ELF-1 (cell line): ENCODE measurements at regions not wholly inside any gene's neighbourhood (a gene's known extent, or its start where the extent isn't known, plus 50 kb on each side); places are given as distances from the start of the nearest gene placed in this dataset.

Experiments
- DNase-seq: peaks from one replicate; pipeline ENCODE4 v3.0.0-alpha.2; 2016; ENCODE audit warnings: low read depth, low spot score

DNA sequence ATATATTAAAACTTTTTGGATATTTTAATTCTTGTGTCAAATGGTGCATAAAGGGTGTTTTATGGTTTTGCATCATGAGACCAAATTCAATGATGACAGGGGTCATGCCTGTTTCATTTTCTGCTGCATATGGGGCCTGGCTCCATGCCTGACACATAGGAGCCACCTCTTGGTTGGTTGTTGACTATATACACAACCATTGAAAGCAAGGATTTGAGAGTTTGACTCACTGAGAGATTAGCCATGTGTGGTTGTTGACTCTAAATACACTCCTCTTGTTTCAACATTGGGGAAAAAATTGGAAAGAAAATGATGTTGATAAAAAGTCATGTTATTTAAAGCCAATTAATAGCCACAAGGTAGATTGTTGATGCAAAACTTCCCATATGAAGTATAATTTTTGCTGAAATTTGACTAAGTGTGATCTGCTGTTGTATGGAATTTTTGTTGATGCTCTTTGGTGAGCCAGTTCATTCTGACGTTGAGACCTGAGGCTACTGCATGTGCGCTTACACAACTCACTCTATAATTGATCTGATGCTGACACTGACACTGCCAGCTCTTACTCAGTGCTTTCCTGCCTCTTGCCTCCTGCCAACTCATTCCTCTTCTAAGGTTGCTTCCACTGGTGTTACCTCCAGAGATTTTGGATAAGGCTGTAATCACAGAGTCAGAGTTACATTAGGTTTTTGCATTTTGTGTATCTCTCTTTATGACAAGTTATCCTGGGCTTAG lies 446.2 kb upstream of the SLC14A2 start:
- no peak for DNase-seq

DNA sequence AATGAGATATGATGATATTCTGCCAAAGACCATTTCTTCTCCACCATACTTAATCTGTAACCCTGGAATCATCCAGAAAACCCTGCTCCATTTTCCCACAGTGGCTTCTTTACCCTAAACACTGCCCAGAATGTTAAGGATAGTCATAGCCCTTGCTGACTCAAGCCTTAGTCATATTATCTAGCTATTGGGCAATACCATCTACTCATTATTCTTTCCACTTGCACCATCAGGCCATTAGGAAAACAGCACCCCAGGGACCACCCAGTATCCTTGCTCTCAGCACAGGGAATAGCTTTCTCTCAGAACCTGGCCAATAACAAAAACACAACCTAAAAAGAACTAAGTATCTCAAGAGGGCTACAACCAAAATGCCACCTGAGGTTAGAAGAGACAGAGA lies 445.7 kb upstream of the SLC14A2 start:
- no peak for DNase-seq

DNA sequence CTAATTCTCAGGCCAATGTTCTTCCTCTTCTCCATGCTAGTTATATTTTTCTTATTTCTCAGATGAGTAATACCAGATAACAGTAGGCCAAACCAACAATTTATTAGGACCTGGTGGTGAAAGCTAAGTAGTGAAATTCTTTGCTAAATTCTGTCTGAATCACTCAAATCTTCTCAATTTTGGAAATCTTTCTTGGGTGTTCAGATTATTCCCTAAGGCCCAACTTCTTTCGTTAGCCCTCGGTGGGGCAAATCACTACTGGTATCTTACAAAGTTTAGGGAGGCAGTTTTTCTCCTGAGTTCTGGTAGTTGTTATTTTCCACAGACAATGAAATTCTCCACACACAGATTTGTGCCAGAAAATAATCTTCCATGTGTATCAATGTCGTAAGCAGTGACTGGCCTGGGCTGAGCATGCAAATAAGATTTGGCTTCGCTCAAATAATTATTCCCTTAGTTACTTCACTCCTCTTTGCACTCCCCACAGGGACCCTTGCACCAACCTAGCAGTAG lies 443.5 kb upstream of the SLC14A2 start:
- DNase-seq: no peak

DNA sequence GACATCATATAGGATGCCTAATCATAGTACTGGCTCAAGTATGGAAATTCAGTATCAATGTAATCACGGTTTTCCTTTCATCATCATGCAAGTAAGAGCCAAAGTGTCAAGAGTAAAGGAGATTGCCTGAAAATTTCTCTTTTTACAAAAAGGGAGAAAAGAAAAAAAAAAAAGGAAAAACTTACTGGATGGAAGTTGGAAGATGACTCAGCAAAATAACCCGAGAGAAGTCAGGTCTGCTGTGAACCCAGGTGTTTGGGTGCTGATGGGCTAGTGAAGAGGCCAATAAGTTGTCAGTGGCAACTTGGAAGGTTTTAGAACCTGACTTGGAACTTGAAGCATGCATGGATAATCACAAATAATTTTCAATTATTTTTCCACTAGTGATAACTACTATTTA lies 441.9 kb upstream of the SLC14A2 start:
- DNase-seq: no peak

DNA sequence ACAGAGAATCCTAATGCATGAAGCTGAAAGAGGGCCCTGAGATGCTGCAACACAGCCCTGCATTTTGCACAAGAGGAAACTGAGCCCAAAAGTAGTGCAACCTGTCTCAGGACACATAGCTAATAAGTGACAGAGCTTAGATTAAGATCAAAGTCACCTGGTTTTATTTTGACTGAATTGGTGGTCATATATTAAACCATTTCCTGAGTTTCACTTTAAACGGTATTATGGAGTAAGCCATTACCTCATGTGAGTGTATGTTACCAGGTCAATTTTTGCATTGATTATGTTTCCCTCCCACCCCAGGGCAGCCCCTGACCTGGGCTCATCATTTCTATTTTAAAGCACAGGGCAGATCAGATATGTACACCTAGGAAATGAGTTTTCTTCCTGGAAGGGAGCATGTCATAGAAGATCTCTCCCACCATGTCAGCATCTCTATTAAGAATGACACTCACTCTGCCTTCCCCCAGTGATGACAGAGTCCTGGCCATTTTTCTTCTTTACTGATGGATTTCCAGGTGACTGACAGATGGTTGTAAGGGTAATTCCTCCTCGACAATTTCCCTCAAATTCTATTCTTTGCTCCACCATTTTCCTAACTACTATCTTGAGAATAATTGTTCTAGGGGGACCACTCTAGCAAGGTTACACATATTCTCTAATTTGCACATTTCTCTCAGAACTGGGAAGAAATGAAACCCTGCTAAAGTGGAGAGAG lies 441.3 kb upstream of the SLC14A2 start:
- DNase-seq: no peak

DNA sequence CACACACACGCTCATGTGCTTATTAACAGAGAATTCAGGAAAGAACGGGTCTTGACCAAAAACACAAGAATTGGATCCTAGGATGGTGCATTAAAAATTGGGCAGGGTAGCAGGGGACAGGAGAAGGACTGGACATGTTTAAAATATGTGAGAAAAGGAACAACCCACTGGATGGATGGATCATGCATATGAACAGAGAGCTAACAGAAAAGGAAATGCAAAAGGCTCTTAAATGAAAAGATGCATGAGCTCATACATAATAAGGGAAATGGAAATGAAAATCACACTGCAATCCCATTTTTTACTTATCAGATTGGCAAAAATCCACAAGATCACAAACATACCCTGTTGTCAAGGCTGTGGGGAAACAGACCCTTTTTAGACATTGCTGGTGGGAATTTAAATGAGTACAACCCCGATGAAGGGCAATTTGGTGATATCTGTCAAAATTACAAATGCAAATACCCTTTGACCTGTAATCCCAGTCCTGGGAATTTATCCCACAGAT lies 440.6 kb upstream of the SLC14A2 start:
- DNase-seq: no peak

DNA sequence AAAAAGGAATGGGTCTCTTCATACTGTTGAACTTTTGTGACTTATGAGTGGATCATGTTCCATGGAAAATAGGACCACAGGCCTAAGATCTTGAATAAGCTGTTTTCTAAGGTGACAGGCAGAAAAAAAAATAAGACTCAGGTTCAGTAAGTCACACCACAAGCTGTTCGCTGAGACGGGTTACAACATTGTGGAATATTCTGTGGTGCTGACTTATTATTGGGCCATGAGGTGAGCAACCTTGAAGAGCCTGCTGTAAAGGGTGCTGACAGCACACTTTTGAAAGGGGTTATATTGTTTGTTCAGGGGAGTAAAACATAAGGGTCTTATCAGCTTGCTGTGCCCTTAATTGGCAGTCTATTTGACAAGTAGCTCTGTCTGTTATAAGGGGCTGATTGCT lies 439.8 kb upstream of the SLC14A2 start:
- no peak for DNase-seq

DNA sequence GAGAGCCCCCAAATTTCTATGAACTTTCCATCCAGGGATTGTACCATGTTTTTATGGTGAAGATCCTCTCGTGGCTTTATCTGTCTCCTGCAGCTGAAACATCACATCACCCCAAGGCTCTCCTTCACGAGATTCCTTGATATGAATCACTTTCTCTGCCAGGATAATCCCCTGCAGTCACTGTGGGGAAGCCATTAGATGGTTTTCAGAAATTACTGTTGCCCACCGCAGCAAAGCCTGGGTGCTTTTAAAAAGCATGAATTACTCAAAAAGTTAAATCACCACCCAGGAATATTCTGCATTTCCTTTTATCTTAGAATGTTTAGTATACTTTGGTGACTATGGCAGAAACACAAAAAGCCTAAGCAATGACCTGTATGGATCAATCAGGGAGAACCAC lies 428.4 kb upstream of the SLC14A2 start:
- DNase-seq: no peak

DNA sequence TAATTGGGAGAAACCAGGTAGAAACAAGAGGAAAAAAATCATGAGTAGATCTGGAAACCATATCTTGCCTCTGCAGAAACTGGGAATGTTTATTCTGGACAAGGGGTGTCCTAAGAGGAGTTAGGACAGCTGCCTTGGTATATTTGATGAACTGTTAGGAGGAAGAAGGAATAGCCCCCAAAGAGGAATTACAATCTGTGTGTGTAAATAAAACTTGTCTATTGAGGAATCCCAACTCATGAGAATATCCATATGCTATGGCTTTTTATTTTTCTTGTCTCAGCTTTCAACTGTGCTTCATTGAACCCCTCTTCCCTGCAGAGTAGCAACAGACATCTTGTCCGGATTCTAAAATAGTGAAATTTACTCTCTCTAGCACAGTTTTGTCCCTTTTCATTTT lies 423.5 kb upstream of the SLC14A2 start:
- no peak for DNase-seq

DNA sequence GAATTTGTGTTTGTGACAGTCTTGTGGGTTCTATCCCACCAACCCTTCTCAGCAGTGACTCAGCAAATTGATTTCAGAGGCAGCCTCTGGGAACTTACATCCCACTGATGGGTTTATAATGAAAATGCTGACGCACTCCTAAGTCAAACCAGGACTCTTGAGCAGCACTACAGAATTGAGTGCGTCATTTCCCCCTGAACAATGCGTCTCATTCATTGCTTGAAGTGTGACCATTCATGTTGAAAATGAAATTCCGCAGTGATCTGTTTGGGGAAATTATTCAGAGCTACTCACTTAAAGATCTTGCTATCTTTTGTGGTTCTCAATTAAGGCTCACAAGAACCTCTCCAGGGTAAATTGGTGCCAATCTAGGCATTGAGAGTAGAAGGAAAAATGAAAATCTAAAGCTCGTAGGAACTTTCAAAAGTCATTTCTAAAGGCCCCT lies 417.7 kb upstream of the SLC14A2 start:
- DNase-seq: no peak

DNA sequence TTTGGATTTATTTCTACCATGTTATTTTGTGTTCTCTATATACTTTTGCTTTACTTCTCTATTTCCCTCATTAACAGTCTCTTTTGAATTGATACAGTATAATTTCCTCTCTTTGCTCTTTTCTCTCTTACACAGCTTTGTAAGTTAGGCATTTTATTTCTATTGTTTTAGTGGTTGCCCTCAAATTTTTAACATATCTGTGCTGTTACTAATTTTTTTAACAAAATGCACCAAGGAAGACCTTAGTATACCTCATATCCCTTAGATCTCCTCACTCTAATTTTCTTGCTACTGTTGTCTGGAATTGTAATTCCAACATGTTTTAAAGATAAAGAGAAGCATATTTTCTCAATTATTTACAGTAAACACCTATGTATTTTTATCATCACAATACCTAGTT lies 416.8 kb upstream of the SLC14A2 start:
- no peak for DNase-seq

DNA sequence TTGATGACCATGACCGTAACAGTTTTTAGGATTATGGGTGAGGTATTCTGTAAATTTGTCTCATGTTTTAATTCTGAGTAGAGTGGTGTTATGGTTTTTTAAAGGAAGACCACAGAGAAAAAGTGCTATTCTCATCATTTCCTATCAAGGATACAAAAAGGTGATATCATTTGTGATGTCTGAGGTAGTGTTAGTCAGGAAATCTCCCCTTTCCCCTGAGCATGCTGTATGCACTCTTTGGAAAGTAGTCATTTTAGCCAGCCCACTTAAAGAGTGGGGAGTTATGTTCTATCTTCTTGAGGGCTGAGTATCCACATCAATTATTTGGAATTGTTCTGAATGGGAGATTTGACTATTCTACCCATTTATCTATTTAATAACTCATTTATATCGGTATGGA lies 414.2 kb upstream of the SLC14A2 start:
- no peak for DNase-seq

DNA sequence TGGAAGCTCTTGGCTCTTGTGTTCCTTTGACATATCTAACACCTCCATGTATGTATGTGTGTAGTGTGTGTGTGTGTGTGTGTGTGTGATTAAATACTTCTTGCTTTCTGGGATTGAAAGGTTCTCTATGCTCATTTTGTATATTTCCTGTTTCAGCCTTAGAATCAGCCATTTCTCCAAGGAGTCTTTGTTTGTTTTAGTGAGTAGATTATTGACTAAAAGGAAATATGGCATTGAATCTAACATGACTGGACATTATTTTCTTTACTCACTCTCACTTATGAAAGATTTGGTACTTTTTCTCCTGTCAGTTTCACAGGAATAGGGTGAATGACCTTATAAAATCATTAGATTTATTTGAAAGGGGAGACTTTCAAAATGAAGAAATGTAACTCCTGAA lies 413.8 kb upstream of the SLC14A2 start:
- no peak for DNase-seq

DNA sequence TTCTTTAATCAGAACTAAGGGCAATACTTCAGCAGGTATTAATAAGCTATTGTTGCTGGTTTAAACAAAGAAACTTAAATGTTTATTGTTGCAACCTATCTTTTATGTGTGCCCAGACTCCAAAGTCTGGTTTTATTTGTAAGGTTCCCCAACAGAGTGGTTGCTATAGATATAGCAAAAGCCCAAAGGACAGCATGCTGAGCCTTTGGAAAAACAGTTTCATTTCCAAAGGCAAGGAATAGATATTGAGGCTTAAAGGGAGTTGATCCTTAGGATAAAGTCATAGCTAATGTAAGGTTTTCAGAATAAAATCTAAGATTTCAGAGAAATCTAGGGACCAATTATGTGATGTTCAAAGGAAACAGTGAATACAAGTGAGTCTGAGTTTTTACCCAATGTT lies 413.2 kb upstream of the SLC14A2 start:
- DNase-seq: no peak

DNA sequence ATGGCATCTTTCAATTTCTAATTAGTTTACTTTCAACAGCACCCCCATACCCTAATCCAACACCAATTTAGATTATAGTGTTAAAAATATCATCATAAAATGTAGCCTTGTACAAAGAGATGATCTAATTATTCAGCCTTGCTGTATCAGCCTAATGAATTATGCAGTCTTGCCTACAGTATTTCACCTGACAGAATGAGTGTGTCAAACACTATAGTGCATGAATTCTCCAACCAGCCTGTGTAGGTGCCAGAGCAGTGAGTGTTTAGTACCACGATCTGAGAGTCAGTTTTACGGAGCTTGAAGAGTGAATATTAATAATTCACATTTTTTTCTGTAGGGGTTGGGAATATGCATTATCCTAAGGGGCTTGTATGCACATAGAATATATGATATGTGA lies 411.6 kb upstream of the SLC14A2 start:
- no peak for DNase-seq

DNA sequence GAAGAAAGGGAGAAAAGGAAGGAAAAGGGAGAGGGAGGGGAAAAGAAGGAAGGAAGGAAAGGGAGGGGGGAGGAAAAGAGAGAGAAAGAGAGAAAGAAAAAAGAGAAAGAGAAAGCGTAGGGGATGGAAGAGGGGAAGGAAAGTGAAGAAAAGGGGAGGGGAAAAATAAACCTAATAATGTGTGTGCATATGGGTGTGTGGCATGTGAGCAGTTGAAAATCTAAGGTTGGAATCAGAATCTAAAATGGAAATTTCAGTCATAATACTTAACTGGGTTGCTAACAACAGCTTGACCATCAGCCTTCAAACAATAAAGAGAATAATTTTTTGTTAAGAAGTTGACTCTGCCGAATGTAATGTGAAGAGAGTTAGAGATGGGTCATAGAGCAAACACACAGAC lies 407.9 kb upstream of the SLC14A2 start:
- DNase-seq: no peak

DNA sequence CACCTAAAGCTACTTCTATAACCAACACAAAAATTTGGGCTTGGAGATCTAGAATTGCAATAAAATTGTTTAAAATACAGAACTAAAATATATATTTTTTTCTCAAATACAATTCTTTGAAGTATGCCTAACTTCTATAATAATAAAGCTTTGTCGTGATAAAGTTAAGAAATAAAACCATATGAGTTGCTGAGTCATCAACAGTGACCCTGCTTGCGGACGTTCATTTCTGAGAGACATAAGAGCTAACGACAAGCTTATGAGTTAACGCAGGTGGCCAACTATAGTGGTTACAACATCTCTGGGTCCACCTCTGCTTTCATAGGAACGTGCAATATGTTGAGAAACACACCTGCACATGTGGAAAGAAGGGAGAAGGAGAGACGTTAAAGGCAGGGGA lies 407.1 kb upstream of the SLC14A2 start:
- DNase-seq: no peak

DNA sequence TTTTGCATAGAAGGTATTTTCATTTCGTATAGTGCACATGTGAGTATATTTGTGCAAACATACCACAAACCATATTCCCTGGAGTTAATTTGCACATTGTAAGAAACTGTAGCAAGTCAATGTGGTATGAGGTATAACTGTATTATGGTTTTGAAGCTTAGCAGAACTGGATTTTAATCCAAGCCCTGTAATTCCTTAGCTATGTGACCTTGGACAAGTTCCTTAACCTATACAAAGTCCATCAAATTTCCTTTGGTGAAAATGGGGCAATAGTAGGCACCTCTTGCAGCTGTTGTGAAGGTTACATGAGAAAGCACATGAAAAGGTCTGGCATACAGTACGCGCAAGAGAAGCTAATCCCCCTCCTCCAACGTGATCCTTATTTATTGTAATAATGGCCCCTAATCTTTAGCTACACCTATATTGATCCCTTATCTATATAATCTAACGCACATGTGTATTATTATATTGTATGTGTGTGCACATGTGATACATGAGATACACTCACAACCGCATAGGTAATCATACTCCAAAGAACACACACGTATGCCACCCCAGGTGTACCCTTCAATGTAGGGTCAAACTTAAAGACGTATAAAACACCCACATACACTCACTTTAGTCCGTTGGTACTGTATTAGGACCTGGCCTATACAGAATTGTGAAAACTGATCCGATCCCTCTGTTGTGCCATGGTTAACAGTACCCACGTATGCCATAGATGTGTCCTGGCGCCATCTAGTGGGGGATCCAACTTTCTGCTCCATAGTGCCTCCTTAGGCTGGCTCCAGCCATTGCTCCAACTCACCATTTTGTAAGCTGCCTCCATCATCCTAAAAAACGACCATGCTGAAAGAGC lies 402.9 kb upstream of the SLC14A2 start:
- peak; percentile 84 for DNase-seq

DNA sequence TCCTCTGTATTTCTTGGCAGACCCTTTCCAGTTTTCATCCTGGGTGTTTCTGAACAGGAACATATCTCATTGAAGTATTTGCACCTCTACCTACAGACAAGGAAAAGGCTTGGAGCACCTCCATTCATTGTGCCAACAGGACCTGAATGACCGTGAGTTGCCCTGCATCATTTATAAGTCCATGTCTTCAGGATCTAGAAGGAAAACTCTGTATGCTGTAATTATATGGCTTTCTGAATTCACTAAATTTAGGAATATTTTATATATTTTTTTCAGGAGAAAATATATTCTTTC lies 402.3 kb upstream of the SLC14A2 start:
- DNase-seq: no peak

DNA sequence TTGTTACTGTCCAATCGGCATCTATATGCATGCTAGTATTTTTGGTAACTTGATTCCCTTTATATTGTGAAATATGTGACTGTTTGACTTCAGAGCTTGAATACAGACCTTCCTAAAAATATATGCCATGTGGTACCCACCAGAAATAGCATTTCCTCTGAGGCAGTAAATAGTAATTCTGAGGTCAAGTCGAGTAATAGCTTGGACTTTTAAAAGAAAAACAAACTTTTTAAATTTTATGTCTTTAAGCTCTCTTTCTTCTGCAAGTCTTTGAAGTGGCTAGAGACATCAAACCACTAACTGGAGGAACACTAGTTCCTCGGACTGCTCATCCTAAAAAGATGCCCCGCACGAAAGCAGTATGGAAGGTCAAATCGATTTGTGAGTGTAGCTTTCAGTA lies 396.8 kb upstream of the SLC14A2 start:
- DNase-seq: no peak

DNA sequence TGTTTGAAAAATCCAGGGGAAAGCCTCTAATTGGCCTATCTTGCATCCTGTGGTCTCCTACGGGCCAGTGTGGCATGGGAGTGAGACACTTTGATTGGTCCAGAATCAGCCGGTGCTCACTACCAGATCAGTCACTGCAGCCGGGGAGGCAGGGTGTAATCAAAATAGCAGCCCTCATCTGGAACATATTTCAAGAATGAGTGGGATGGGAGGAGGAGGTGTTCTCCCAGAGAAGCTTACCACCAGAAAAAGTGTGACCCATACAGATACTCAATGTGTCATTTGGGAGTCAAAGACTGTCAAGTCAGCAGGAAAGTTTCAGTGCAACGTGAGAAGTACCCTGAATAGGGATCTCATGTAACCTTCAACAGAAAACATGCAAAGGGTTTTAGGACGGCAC lies 393.9 kb upstream of the SLC14A2 start:
- no peak for DNase-seq

DNA sequence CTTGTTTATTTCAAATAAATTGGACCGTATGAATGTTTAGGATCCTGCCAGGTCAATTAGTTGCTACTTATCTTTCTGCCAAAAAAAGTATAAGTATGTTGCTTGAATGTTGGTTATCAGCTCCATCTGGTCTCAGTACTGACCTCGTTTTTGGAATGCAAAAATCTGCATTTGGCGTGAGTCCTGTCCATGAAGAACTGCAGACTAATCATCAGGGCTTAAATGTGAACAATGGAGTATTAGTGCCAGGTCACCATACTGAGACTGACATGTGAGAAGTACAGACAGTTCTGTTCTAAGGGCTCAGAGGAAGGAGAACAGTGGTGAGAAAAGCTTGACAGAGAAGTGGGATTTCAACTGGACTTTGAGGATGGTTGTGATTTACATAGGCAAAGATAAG lies 393.1 kb upstream of the SLC14A2 start:
- no peak for DNase-seq
